HG02884 (cell line): ENCODE measurements at regions not wholly inside any gene's neighbourhood (a gene's known extent, or its start where the extent isn't known, plus 50 kb on each side); places are given as distances from the start of the nearest gene placed in this dataset.
"Not testable (repeated sequence)": the region's sequence is repeated elsewhere in the genome, so short reads cannot be mapped to it uniquely, and the experiment has no call there.

Source experiments
- ATAC-seq: cut with Tn5 transposase; IDR thresholded peaks from one replicate; pipeline ENCODE4 v1.9.1; 2021; ENCODE audit warnings: mild to moderate bottlenecking, moderate library complexity; ENCODE audit not compliant: unreplicated experiment

GRCh38 chr5:45893309-45893708 lies 197.1 kb upstream of the HCN1 start:
- no peak for ATAC-seq

GRCh38 chr5:45890441-45891080 lies 194.4 kb upstream of the HCN1 start:
- ATAC-seq = not testable (repeated sequence)

- ATAC-seq = no peak
These were observed 166.6 kb upstream of the HCN1 start for GRCh38 chr5:45862763-45863162.

GRCh38 chr5:45847877-45848276 lies 151.7 kb upstream of the HCN1 start:
- no peak for ATAC-seq

- ATAC-seq = no peak
These were observed 129.9 kb upstream of the HCN1 start for GRCh38 chr5:45826055-45826454.

GRCh38 chr5:45800331-45800730 lies 104.2 kb upstream of the HCN1 start:
- no peak for ATAC-seq

GRCh38 chr5:45799388-45799787 lies 103.2 kb upstream of the HCN1 start:
- ATAC-seq = no peak

- ATAC-seq = no peak
These were observed 100.9 kb upstream of the HCN1 start for GRCh38 chr5:45796959-45797553.

GRCh38 chr5:45795458-45795857 lies 99.3 kb upstream of the HCN1 start:
- no peak for ATAC-seq

- ATAC-seq = peak; percentile 46
These were observed 97.7 kb upstream of the HCN1 start for GRCh38 chr5:45793638-45794532.

GRCh38 chr5:45779874-45780671 lies 83.9 kb upstream of the HCN1 start:
- no peak for ATAC-seq

- ATAC-seq = no peak
These were observed 78.3 kb upstream of the HCN1 start for GRCh38 chr5:45774528-45774927.

GRCh38 chr5:45772402-45772801 lies 76.2 kb upstream of the HCN1 start:
- ATAC-seq = no peak

- no peak for ATAC-seq
These were observed 69.4 kb upstream of the HCN1 start for GRCh38 chr5:45765561-45765960.

- no peak for ATAC-seq
These were observed 54.4 kb upstream of the HCN1 start for GRCh38 chr5:45750574-45750973.

GRCh38 chr5:45748511-45748910 lies 52.3 kb upstream of the HCN1 start:
- ATAC-seq = not testable (repeated sequence)
